ENCODE measurements at regions not wholly inside any gene's neighbourhood (a gene's known extent, or its start where the extent isn't known, plus 50 kb on each side); places are given as distances from the start of the nearest gene placed in this dataset.

DNA sequence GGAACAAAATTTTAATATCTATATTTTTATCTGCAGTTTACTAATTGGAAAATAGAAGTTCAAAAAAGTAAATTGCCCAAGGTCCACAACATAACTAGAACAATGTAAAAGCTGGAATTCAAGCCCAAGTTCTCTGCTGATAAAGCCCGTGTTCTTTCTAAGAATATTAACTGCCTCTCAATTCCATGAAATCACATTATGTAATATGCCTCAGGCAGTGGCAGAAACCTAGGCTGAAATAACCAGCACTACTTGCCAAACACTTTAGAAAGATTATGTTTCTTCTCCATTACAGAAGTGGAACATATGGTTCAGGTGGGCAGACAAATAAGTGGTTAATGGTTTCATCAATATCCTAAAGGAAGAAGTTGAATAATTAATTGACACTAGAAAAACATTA is 56.7 kb upstream of the ADGRL3 start:
- Histone ChIP-seq H3K27ac (no peak overlapping the region), H3K36me3 (no peaks in the 10 kb centered on the region), H3K4me1 (no peaks in the 10 kb centered on the region), H3K27me3 (no peaks in the 10 kb centered on the region), H3K9me3 (no peaks in the 10 kb centered on the region), H3K4me3 (no peak overlapping the region)
- TF ChIP-seq, protein P1, sequence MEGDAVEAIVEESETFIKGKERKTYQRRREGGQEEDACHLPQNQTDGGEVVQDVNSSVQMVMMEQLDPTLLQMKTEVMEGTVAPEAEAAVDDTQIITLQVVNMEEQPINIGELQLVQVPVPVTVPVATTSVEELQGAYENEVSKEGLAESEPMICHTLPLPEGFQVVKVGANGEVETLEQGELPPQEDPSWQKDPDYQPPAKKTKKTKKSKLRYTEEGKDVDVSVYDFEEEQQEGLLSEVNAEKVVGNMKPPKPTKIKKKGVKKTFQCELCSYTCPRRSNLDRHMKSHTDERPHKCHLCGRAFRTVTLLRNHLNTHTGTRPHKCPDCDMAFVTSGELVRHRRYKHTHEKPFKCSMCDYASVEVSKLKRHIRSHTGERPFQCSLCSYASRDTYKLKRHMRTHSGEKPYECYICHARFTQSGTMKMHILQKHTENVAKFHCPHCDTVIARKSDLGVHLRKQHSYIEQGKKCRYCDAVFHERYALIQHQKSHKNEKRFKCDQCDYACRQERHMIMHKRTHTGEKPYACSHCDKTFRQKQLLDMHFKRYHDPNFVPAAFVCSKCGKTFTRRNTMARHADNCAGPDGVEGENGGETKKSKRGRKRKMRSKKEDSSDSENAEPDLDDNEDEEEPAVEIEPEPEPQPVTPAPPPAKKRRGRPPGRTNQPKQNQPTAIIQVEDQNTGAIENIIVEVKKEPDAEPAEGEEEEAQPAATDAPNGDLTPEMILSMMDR (IDR thresholded peaks at IDR 0.05): no peak
- TF ChIP-seq POLR2A (IDR thresholded peaks at IDR 0.05) (no peak), EP300 (IDR thresholded peaks at IDR 0.05) (no peak), POLR2AphosphoS5 (IDR thresholded peaks at IDR 0.05) (no peak)
- WGBS, 5 donors: 46 to 74% (median 63%) methylated on average over 1 of the region's 1 CpG
- DNase-seq: no peak
- intact Hi-C loops (cut with DNase I; ENCODE audit: low total_unique reads): no loop called here

DNA sequence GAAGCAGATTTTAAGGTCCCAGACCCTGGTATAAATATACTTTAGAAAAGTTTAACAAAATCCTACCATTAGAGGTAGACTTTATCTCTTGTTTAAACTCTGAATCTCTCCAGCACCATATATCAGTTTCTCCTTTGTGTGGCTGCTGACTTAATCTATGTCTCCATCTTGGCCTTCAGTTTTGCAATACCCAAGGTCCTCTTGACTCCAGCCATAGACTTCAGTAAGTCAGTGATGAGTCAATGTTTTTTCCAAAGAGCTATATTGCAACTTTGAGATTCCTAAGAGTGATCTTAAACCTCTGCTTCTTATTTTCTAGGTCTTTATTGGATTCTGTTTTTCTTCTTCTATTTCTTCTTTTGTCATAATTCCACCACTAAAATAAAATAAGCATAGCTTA is 50.8 kb upstream of the ADGRL3 start:
- Histone ChIP-seq H3K27ac (no peak overlapping the region), H3K9me3 (no peaks in the 10 kb centered on the region), H3K4me3 (no peak overlapping the region), H3K4me1 (no peaks in the 10 kb centered on the region), H3K36me3 (no peaks in the 10 kb centered on the region), H3K27me3 (no peaks in the 10 kb centered on the region)
- intact Hi-C loops (cut with DNase I; ENCODE audit: low total_unique reads): no loop called here
- TF ChIP-seq POLR2AphosphoS5 (IDR thresholded peaks at IDR 0.05) (no peak), POLR2A (IDR thresholded peaks at IDR 0.05) (no peak), EP300 (IDR thresholded peaks at IDR 0.05) (no peak)
- TF ChIP-seq, protein P1 (IDR thresholded peaks at IDR 0.05): no peak
- DNase-seq: no peak

Small RNA genes in the stretch of these regions (small RNA-seq; reads per million reads assigned to genes)
- 0 reads per million in 4 donors for gene MIR548AG1
- 0 reads per million in 4 donors for gene RF00019
- gene RNU6-1325P: 0 to 0.10 (median 0) reads per million in 4 donors
